HG03558 (cell line): ENCODE measurements at regions not wholly inside any gene's neighbourhood (a gene's known extent, or its start where the extent isn't known, plus 50 kb on each side); places are given as distances from the start of the nearest gene placed in this dataset.

Experiments
- ATAC-seq: cut with Tn5 transposase; IDR thresholded peaks from one replicate; pipeline ENCODE4 v1.9.1; 2021; ENCODE audit warnings: moderate number of reproducible peaks; ENCODE audit not compliant: unreplicated experiment; ENCODE audit errors: extremely low read depth

- ATAC-seq, result no peak
Measured at GRCh38 chr18:44171301-44171700, 509.4 kb upstream of the SETBP1 start.

GRCh38 chr18:44175891-44176290 is 504.8 kb upstream of the SETBP1 start:
- no peak for ATAC-seq

- ATAC-seq, result no peak
Measured at GRCh38 chr18:44178476-44178875, 502.2 kb upstream of the SETBP1 start.

- ATAC-seq, result no peak
Measured at GRCh38 chr18:44179693-44180092, 501.0 kb upstream of the SETBP1 start.

- ATAC-seq, result no peak
Measured at GRCh38 chr18:44180683-44181082, 500.0 kb upstream of the SETBP1 start.

- ATAC-seq, result no peak
Measured at GRCh38 chr18:44181951-44182747, 498.5 kb upstream of the SETBP1 start.

- ATAC-seq, result no peak
Measured at GRCh38 chr18:44186001-44186400, 494.7 kb upstream of the SETBP1 start.

GRCh38 chr18:44187090-44187489 is 493.6 kb upstream of the SETBP1 start:
- no peak for ATAC-seq

- no peak for ATAC-seq
Measured at GRCh38 chr18:44195394-44196140, 485.1 kb upstream of the SETBP1 start.

- no peak for ATAC-seq
Measured at GRCh38 chr18:44197832-44198611, 482.7 kb upstream of the SETBP1 start.

GRCh38 chr18:44198612-44199284 is 481.9 kb upstream of the SETBP1 start:
- no peak for ATAC-seq

- ATAC-seq, result no peak
Measured at GRCh38 chr18:44213293-44213692, 467.4 kb upstream of the SETBP1 start.

GRCh38 chr18:44214396-44214795 is 466.3 kb upstream of the SETBP1 start:
- ATAC-seq, result no peak

- no peak for ATAC-seq
Measured at GRCh38 chr18:44216169-44216568, 464.5 kb upstream of the SETBP1 start.

- ATAC-seq, result no peak
Measured at GRCh38 chr18:44227501-44227900, 453.2 kb upstream of the SETBP1 start.

- ATAC-seq, result no peak
Measured at GRCh38 chr18:44229693-44230108, 451.0 kb upstream of the SETBP1 start.

GRCh38 chr18:44231936-44232335 is 448.8 kb upstream of the SETBP1 start:
- no peak for ATAC-seq

- no peak for ATAC-seq
Measured at GRCh38 chr18:44232500-44232899, 448.2 kb upstream of the SETBP1 start.

- no peak for ATAC-seq
Measured at GRCh38 chr18:44238454-44238853, 442.2 kb upstream of the SETBP1 start.

- ATAC-seq, result no peak
Measured at GRCh38 chr18:44238911-44239310, 441.8 kb upstream of the SETBP1 start.
